ENCODE measurements at regions not wholly inside any gene's neighbourhood (a gene's known extent, or its start where the extent isn't known, plus 50 kb on each side); places are given as distances from the start of the nearest gene placed in this dataset.

DNA sequence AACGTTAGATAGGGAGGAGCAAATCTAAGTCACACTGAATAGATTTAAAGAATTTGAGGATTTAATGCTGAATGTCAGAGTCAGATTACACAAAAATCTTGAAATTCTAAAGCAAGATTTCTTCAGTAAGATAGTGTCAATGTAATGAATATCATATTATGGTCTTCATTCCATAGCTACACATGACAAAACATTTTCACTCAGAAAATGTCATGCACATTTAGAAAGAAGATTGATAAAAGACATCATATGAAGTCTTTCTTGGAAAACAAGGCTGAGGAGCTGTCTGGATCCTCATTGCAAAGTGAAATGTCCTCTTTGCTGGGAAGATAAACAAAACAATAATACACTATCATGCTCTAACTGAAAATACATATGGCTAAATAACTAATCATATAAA lies 1006.9 kb downstream of the PCDH7 start:
- TF ChIP-seq, protein P1, sequence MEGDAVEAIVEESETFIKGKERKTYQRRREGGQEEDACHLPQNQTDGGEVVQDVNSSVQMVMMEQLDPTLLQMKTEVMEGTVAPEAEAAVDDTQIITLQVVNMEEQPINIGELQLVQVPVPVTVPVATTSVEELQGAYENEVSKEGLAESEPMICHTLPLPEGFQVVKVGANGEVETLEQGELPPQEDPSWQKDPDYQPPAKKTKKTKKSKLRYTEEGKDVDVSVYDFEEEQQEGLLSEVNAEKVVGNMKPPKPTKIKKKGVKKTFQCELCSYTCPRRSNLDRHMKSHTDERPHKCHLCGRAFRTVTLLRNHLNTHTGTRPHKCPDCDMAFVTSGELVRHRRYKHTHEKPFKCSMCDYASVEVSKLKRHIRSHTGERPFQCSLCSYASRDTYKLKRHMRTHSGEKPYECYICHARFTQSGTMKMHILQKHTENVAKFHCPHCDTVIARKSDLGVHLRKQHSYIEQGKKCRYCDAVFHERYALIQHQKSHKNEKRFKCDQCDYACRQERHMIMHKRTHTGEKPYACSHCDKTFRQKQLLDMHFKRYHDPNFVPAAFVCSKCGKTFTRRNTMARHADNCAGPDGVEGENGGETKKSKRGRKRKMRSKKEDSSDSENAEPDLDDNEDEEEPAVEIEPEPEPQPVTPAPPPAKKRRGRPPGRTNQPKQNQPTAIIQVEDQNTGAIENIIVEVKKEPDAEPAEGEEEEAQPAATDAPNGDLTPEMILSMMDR (IDR thresholded peaks at IDR 0.05), result no peak
- TF ChIP-seq ZFX (IDR thresholded peaks at IDR 0.05; ENCODE audit: borderline replicate concordance), result no peak

Data from 22Rv1 (cell line).